Left ventricle myocardium inferior (tissue), 1 donor: ENCODE measurements at regions not wholly inside any gene's neighbourhood (a gene's known extent, or its start where the extent isn't known, plus 50 kb on each side); places are given as distances from the start of the nearest gene placed in this dataset.

Source experiments
- DNase-seq: peaks from one replicate; pipeline ENCODE4 v3.0.0-alpha.2; 2020
- H3K27ac ChIP-seq: fragments of 200-600 bp; replicated peaks from 2 replicates; pipeline ENCODE4 v1.8.0; 2021
- H3K27me3 ChIP-seq: fragments of 200-600 bp; 2 replicates; pipeline ENCODE4 v1.8.0; 2021; ENCODE audit warnings: low read depth
- H3K36me3 ChIP-seq: fragments of 200-600 bp; 2 replicates; pipeline ENCODE4 v1.8.0; 2021
- H3K4me1 ChIP-seq: fragments of 200-600 bp; 2 replicates; pipeline ENCODE4 v1.8.0; 2021
- H3K4me3 ChIP-seq: fragments of 200-600 bp; 2 replicates; pipeline ENCODE4 v1.8.0; 2021; ENCODE audit warnings: mild to moderate bottlenecking, moderate library complexity
- H3K9me3 ChIP-seq: fragments of 200-600 bp; replicated peaks from 2 replicates; pipeline ENCODE4 v1.8.0; 2021
- CTCF ChIP-seq: fragments of 200-600 bp; IDR thresholded peaks from 2 replicates; pipeline ENCODE4 v1.8.0; 2021; ENCODE audit warnings: antibody characterized with exemption, mild to moderate bottlenecking, borderline replicate concordance
- intact Hi-C: fragments of 100-400 bp; cut with micrococcal nuclease; formaldehyde crosslinking; loops from one replicate; pipeline ENCODE4 v1.11.0; 2022
- donor health status: DM: no; HTN: yes; CAD: no; lungs with severe emphysema.

GRCh38 chr18:78734614-78734945, 245.0 kb upstream of the SALL3 start:
- Histone ChIP-seq H3K4me3 (no peak overlapping the region), H3K27me3 (peaks cover 34% of the 10 kb centered on the region), H3K36me3 (no peaks in the 10 kb centered on the region), H3K9me3 (no peaks in the 10 kb centered on the region), H3K4me1 (no peaks in the 10 kb centered on the region), H3K27ac (no peak overlapping the region)
- no peak for TF ChIP-seq CTCF
- DNase-seq, result no peak
- intact Hi-C loops, result no loop called here

- no peaks in the 10 kb centered on the region for H3K9me3 ChIP-seq
- no peaks in the 10 kb centered on the region for H3K36me3 ChIP-seq
- H3K4me1 ChIP-seq, result no peaks in the 10 kb centered on the region
- intact Hi-C loops, result no loop called here
- no peak overlapping the region for H3K27ac ChIP-seq
- DNase-seq, result no peak
- H3K27me3 ChIP-seq, result peaks cover 42% of the 10 kb centered on the region
- no peak overlapping the region for H3K4me3 ChIP-seq
- no peak for TF ChIP-seq CTCF
These were observed 244.2 kb upstream of the SALL3 start for GRCh38 chr18:78735131-78736014.

- intact Hi-C loops, result no loop called here
- TF ChIP-seq CTCF, result no peak
- Histone ChIP-seq H3K4me1 (no peaks in the 10 kb centered on the region), H3K9me3 (no peaks in the 10 kb centered on the region), H3K27ac (no peak overlapping the region), H3K36me3 (no peaks in the 10 kb centered on the region), H3K4me3 (no peak overlapping the region), H3K27me3 (peaks cover 46% of the 10 kb centered on the region)
- DNase-seq, result no peak
These were observed 243.5 kb upstream of the SALL3 start for GRCh38 chr18:78736015-78736690.

- no peaks in the 10 kb centered on the region for H3K36me3 ChIP-seq
- TF ChIP-seq CTCF, result no peak
- H3K27me3 ChIP-seq, result peaks cover 37% of the 10 kb centered on the region
- H3K4me1 ChIP-seq, result no peaks in the 10 kb centered on the region
- H3K4me3 ChIP-seq, result no peak overlapping the region
- H3K27ac ChIP-seq, result no peak overlapping the region
- intact Hi-C loops, result no loop called here
- H3K9me3 ChIP-seq, result no peaks in the 10 kb centered on the region
- no peak for DNase-seq
These were observed 242.4 kb upstream of the SALL3 start for GRCh38 chr18:78737006-78737915.

GRCh38 chr18:78738076-78738690, 241.4 kb upstream of the SALL3 start:
- Histone ChIP-seq H3K4me3 (no peak overlapping the region), H3K36me3 (no peaks in the 10 kb centered on the region), H3K27ac (no peak overlapping the region), H3K9me3 (no peaks in the 10 kb centered on the region), H3K4me1 (no peaks in the 10 kb centered on the region), H3K27me3 (peaks cover 35% of the 10 kb centered on the region)
- TF ChIP-seq CTCF, result no peak
- no peak for DNase-seq
- intact Hi-C loops, result no loop called here
